Activated CD8-positive, alpha-beta T cell treated with anti-CD3 and anti-CD28 coated beads, Interleukin-2, amount 10 ng/mL, durations not matched to agents 7 days and 5 days (primary cell): ENCODE measurements at regions not wholly inside any gene's neighbourhood (a gene's known extent, or its start where the extent isn't known, plus 50 kb on each side); places are given as distances from the start of the nearest gene placed in this dataset.
"Not testable (repeated sequence)": the region's sequence is repeated elsewhere in the genome, so short reads cannot be mapped to it uniquely, and the experiment has no call there.

ENCODE experiments used
- ATAC-seq: fragments of 150-1000 bp; cut with Tn5 transposase; one replicate; pipeline ENCODE4 v1.10.0; 2021; ENCODE audit warnings: moderate library complexity
- CTCF ChIA-PET: fragments of 350-600 bp; sonication (Branson Sonifier 250); formaldehyde crosslinking; loops from one replicate; lab custom pipeline; 2021; ENCODE audit warnings: antibody characterized with exemption; lab: Charles Lee
- POLR2A ChIA-PET: fragments of 350-600 bp; sonication (Branson Sonifier 250); formaldehyde crosslinking; loops from one replicate; lab custom pipeline; 2021; ENCODE audit warnings: antibody characterized with exemption; lab: Charles Lee
- DNase-seq: peaks from one replicate; pipeline ENCODE4 v3.0.0-alpha.2; 2020
- H3K27ac Mint-ChIP-seq: one replicate; pipeline ENCODE4 v1.8.0; 2021; ENCODE audit warnings: mild to moderate bottlenecking, mixed read lengths
- H3K27me3 Mint-ChIP-seq: one replicate; pipeline ENCODE4 v1.8.0; 2021; ENCODE audit warnings: low read depth, mixed read lengths
- H3K36me3 Mint-ChIP-seq: one replicate; pipeline ENCODE4 v1.8.0; 2021; ENCODE audit warnings: low read depth, mixed read lengths
- H3K4me1 Mint-ChIP-seq: one replicate; pipeline ENCODE4 v1.8.0; 2021; ENCODE audit warnings: low read depth, mixed read lengths
- H3K4me3 Mint-ChIP-seq: one replicate; pipeline ENCODE4 v1.8.0; 2021; ENCODE audit warnings: mild to moderate bottlenecking, mixed read lengths
- H3K9me3 Mint-ChIP-seq: one replicate; pipeline ENCODE4 v1.8.0; 2022; ENCODE audit warnings: mixed read lengths; ENCODE audit not compliant: insufficient read depth

DNA sequence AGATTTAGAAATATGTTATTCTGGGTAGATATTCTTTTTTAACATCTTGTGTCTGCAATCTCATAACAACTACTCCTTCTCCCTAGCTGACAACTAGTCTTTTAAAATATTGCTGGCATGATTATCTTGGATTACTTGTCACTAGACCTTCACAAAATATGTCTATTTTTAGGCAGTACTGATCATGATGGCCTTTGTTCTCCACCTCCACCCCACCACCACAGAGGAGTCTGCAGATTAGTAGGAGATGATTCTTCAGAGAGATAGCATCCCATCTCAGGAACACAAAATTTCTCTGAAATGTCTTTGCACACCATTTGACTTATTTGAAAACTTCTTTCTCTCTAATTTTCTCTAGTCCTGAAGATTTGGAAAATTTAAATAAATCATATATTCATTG lies 338.1 kb upstream of the SPHKAP start:
- DNase-seq (no peak), ATAC-seq (no peak)
- peaks cover 7% of the 10 kb centered on the region for H3K9me3 Mint-ChIP-seq
- ChIA-PET POLR2A (no interaction called here), CTCF (no interaction called here)
- H3K27me3 Mint-ChIP-seq: no peaks in the 10 kb centered on the region
- no peaks in the 10 kb centered on the region for H3K36me3 Mint-ChIP-seq
- no peaks in the 10 kb centered on the region for H3K4me1 Mint-ChIP-seq
- H3K4me3 Mint-ChIP-seq: no peak overlapping the region
- no peak overlapping the region for H3K27ac Mint-ChIP-seq

DNA sequence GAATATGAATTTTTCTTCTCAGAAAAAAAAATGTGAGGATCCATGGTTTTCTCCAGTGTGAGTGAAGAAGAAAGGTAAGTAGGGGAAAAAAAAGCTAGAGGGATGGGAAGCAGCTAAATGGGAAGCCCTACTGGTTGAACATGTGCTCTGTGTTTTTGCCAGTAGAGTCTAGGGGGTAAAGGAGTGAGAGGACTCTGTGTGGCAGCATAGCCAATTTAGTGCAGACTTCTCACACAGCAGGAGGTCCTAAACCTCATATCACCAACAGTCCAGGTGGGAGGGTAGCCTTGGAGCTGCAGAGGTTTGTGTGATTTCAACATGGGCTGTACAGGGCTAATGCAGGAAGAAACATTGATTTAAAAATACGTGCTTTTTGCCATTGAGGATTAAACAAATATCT lies 334.5 kb upstream of the SPHKAP start:
- DNase-seq: no peak
- CTCF ChIA-PET: no interaction called here

DNA sequence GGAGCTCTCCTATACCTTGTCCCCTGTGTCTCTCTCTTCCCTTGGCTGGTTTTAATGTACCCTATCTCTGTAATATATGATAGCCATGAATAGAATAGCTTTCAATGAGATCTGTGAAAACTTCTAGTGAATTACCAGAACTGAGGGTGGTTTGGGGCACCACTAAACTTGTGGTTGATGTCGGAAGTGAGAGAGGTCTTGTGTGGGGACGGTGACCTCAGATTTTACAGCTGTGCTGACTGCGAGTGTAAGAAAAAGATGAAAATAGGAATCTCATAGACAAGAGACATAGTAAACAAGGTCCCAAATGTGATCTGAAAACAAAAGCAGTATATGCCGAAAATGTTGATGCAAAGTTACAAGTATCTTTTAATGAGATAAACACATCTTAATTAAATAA lies 332.0 kb upstream of the SPHKAP start:
- H3K27me3 Mint-ChIP-seq, H3K27ac Mint-ChIP-seq, POLR2A ChIA-PET, H3K9me3 Mint-ChIP-seq, ATAC-seq, H3K4me1 Mint-ChIP-seq, DNase-seq, H3K36me3 Mint-ChIP-seq, H3K4me3 Mint-ChIP-seq, CTCF ChIA-PET: not testable (repeated sequence)

More for the DNA sequence above, 334.5 kb upstream of the SPHKAP start:
- Mint-ChIP-seq H3K4me3 (no peak overlapping the region), H3K27me3 (no peaks in the 10 kb centered on the region), H3K4me1 (no peaks in the 10 kb centered on the region), H3K36me3 (no peaks in the 10 kb centered on the region), H3K27ac (no peak overlapping the region), H3K9me3 (no peaks in the 10 kb centered on the region)
- POLR2A ChIA-PET: no interaction called here
- ATAC-seq: no peak

DNA sequence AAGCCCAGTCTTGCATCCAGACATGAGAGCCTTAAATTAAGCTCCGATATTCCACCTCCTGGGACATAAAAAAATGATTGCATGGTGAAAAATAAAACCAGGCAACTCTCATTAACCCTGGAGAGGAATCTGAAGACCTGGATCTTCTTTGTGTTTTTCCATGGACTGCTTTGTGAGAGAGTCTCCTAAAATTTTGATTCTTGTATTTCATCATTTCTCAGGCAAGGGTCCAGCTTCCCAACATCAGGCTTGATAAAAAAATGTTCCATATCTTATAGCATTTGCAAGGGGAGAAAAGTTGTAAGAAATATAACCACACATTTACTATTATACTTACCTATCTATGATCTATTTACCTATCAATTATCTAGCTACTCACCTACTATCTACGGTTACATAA lies 327.5 kb upstream of the SPHKAP start:
- no peaks in the 10 kb centered on the region for H3K36me3 Mint-ChIP-seq
- H3K4me3 Mint-ChIP-seq: no peak overlapping the region
- POLR2A ChIA-PET: no interaction called here
- H3K4me1 Mint-ChIP-seq: no peaks in the 10 kb centered on the region
- no peaks in the 10 kb centered on the region for H3K9me3 Mint-ChIP-seq
- CTCF ChIA-PET: interaction anchor here (0.8 kb wide), 1 partner anchor 153 kb away, joined by 3 read pairs; no protein-coding TSS in a partner anchor
- H3K27ac Mint-ChIP-seq: no peak overlapping the region
- ATAC-seq (no peak), DNase-seq (no peak)
- H3K27me3 Mint-ChIP-seq: no peaks in the 10 kb centered on the region

DNA sequence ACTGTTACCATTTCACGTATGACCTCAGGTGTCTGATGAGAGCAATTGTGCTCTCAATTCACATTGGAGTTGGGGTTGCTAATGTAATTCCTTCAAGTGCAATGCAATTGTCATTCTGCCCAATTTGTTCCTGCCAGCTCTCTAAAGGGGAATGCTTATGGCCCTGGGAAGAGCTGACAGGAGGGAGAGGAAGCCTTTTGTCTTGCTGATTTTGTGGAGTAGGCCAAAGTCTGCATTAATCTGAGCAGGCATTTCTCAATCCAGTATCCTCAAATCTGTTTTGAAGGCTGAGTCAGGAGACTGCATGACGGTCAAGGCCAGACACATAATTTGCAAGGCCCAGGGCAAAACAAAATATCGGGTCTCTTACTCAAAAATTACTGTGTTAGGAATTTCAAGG lies 326.4 kb upstream of the SPHKAP start:
- POLR2A ChIA-PET: no interaction called here
- CTCF ChIA-PET: no interaction called here

DNA sequence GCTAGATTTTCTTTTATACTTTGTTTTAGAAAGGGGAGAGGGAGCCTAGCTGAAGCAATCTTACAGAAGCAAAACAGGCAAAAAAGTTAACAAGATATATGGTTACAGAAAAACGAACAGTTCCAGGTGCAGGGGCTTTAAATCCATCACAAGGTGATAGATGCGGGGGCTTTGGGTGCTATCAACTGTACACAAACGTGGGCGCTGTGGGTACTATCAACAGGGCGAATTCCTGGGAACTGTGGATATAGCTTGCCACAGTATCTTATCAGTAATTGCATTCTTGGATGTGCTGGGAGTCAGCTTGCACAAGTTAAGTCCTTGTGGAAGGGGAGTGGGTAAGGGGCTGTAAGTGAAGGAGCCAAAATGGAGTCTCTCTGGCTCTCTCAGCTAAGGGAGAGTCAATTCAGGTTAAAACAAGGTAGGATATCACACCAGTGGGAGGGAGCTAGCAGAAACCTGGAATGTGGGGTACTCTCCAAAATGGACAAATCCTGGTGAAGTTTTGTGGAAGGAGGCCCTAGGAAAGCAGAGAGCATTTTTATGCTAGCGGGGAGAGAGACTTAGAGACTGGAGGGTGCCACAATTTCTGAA lies 325.8 kb upstream of the SPHKAP start:
- H3K4me1 Mint-ChIP-seq: no peaks in the 10 kb centered on the region
- H3K27ac Mint-ChIP-seq: no peak overlapping the region
- peaks cover 5% of the 10 kb centered on the region for H3K9me3 Mint-ChIP-seq
- no peak overlapping the region for H3K4me3 Mint-ChIP-seq
- CTCF ChIA-PET: no interaction called here
- POLR2A ChIA-PET: no interaction called here
- no peaks in the 10 kb centered on the region for H3K27me3 Mint-ChIP-seq
- no peaks in the 10 kb centered on the region for H3K36me3 Mint-ChIP-seq
- ATAC-seq (no peak), DNase-seq (no peak)

More for the DNA sequence above, 326.4 kb upstream of the SPHKAP start:
- Mint-ChIP-seq H3K36me3 (no peaks in the 10 kb centered on the region), H3K27me3 (no peaks in the 10 kb centered on the region), H3K4me3 (no peak overlapping the region), H3K4me1 (no peaks in the 10 kb centered on the region), H3K27ac (no peak overlapping the region), H3K9me3 (peaks cover 1% of the 10 kb centered on the region)
- DNase-seq (no peak), ATAC-seq (no peak)

DNA sequence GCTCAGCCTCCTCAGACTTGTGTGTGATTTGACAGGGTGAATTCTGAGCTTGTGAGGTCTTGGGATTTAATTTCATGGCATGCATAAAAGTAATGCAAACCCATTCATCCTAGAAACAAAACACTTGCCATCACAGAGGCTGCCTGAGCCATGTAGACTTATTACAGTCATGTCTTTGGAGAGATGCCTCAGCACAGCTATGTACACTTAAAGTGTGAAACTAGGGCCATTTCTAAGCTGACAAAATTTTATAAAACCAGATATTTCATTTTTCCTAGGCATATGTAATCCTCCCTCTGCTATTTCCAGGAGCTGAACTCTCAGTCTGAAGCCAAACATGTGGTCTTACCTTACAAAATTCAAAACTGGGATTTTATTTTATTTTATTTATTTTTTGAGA lies 322.2 kb upstream of the SPHKAP start:
- H3K27ac Mint-ChIP-seq: no peak overlapping the region
- H3K36me3 Mint-ChIP-seq: no peaks in the 10 kb centered on the region
- DNase-seq (no peak), ATAC-seq (no peak)
- POLR2A ChIA-PET: no interaction called here
- H3K4me1 Mint-ChIP-seq: no peaks in the 10 kb centered on the region
- CTCF ChIA-PET: no interaction called here
- no peaks in the 10 kb centered on the region for H3K27me3 Mint-ChIP-seq
- H3K9me3 Mint-ChIP-seq: peaks cover 5% of the 10 kb centered on the region
- H3K4me3 Mint-ChIP-seq: no peak overlapping the region

DNA sequence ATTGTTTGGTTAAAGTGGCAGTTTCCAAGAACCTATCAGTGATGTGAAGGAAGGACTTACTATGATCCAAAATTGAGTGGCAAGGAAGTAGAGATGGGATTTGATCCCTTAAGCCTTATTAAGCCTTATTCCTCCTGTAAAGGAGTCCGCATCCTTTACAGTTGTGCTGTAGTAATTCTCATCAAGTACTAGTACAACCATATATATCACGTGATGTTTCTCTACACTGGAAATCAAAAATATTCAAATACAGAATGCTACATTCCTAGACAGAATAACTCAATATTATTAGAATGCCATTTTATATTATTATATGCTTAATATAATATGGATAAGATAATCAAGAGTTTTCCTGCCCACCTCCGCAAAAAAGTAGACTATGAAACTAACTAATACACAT lies 312.4 kb upstream of the SPHKAP start:
- no peaks in the 10 kb centered on the region for H3K27me3 Mint-ChIP-seq
- DNase-seq (no peak), ATAC-seq (no peak)
- ChIA-PET POLR2A (no interaction called here), CTCF (no interaction called here)
- H3K27ac Mint-ChIP-seq: no peak overlapping the region
- H3K36me3 Mint-ChIP-seq: no peaks in the 10 kb centered on the region
- no peak overlapping the region for H3K4me3 Mint-ChIP-seq
- no peaks in the 10 kb centered on the region for H3K4me1 Mint-ChIP-seq
- peaks cover 9% of the 10 kb centered on the region for H3K9me3 Mint-ChIP-seq

DNA sequence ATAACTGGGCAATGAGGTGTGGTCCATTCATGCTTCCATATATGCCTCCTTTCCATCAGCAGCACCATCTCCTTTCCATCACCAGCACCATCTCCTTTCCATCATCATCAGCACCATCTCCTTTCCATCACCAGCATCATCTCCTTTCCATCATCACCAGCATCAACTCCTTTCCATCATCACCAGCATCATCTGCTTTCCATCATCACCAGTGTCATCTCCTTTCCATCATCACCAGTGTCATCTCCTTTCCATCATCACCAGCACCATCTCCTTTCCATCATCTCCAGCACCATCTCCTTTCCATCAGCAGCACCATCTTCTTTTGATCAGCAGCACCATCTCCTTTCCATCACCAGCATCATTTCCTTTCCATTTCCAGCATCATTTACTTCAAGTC lies 297.5 kb upstream of the SPHKAP start:
- H3K27me3 Mint-ChIP-seq: no peaks in the 10 kb centered on the region
- POLR2A ChIA-PET: no interaction called here
- no peak for ATAC-seq
- H3K9me3 Mint-ChIP-seq: peaks cover 10% of the 10 kb centered on the region
- DNase-seq: no peak
- CTCF ChIA-PET: no interaction called here
- no peak overlapping the region for H3K4me3 Mint-ChIP-seq
- H3K36me3 Mint-ChIP-seq: no peaks in the 10 kb centered on the region
- no peaks in the 10 kb centered on the region for H3K4me1 Mint-ChIP-seq
- H3K27ac Mint-ChIP-seq: no peak overlapping the region

DNA sequence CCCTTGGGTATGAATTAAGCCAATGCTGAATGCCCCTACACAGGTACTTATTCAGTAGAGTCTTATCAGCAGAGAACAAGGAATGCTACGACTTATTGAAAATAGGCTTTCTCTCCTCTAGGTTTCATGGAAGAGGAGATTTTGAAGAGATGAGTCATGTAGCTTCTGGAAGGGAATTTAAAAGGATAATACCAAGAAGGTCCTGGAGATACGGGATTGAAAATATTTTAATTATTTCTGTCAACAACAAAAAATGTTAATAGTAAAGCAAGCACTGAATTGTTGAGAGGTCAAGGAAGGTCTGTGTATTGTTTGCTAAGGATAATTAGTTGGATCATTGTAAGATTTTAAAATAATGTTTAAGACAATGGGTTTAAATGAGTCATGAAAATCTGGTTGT lies 293.0 kb upstream of the SPHKAP start:
- ChIA-PET CTCF (no interaction called here), POLR2A (no interaction called here)
- H3K4me3 Mint-ChIP-seq: no peak overlapping the region
- ATAC-seq: no peak
- H3K27ac Mint-ChIP-seq: no peak overlapping the region
- no peaks in the 10 kb centered on the region for H3K36me3 Mint-ChIP-seq
- DNase-seq: no peak
- H3K4me1 Mint-ChIP-seq: no peaks in the 10 kb centered on the region
- H3K9me3 Mint-ChIP-seq: peaks cover 21% of the 10 kb centered on the region
- no peaks in the 10 kb centered on the region for H3K27me3 Mint-ChIP-seq

DNA sequence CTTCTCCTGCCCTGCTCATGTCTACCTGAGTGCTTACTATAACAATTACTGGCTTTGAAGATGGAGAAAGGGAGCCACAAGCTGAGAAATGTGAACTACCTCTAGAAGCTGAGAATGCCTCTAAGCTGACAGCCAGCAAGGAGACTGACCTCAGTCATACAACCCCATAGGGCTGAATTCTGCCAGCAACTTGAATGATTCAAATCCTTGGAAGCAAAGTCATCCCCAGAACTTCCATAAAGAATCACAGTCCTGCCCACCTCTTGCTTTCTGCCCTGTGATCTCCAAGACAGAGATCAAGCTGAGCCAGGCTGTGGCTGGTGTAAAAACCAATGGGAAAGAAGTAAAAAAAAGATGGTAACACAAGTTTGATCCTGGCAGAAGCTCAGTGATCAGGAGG lies 288.2 kb upstream of the SPHKAP start:
- H3K27ac Mint-ChIP-seq: no peak overlapping the region
- H3K36me3 Mint-ChIP-seq: no peaks in the 10 kb centered on the region
- H3K4me3 Mint-ChIP-seq: no peak overlapping the region
- H3K9me3 Mint-ChIP-seq: peaks cover 15% of the 10 kb centered on the region
- POLR2A ChIA-PET: no interaction called here
- H3K27me3 Mint-ChIP-seq: no peaks in the 10 kb centered on the region
- CTCF ChIA-PET: no interaction called here
- ATAC-seq (no peak), DNase-seq (no peak)
- H3K4me1 Mint-ChIP-seq: no peaks in the 10 kb centered on the region

DNA sequence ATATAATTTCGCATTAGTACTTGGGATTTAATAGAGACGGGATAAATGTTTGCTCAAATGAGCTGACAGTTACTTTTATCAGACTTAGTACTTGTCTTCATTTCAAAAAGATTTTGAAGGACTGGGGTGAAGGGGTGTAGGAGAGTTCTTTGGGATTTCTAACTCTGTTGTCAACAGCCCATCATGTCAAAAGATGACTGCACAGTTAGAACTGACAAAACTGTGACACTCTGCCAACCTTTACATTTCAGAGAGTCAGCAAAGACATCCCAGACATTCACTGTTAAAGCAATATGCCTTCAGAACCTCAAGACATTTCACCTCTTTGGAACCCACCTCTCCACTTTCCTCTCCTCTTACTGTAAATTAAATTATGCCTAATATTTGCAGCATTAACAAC lies 285.4 kb upstream of the SPHKAP start:
- Mint-ChIP-seq H3K4me1 (no peaks in the 10 kb centered on the region), H3K27me3 (no peaks in the 10 kb centered on the region), H3K27ac (no peak overlapping the region), H3K36me3 (no peaks in the 10 kb centered on the region), H3K9me3 (peaks cover 4% of the 10 kb centered on the region), H3K4me3 (no peak overlapping the region)
- ATAC-seq: no peak
- no peak for DNase-seq
- POLR2A ChIA-PET: no interaction called here
- CTCF ChIA-PET: no interaction called here

DNA sequence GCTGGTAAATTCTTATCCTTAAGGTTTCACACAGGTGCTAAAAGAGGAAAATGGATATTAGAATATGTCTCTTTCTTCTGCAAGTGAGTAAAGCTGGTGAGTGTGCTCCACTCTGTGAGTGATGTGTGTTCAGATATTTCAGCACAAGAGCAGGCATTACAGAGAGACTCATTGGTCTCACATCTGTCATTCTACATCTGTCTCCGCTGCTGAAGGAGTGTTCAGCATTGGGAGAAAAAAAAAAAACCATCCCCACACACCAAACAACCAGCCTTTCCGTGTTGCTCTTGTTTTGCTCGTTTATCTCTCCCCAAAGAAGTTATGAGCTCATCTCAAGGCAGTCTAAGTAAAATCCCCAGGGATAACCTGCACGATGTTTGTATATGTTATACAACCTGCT lies 283.9 kb upstream of the SPHKAP start:
- ChIA-PET CTCF (no interaction called here), POLR2A (no interaction called here)
- Mint-ChIP-seq H3K4me1 (no peaks in the 10 kb centered on the region), H3K27ac (no peak overlapping the region), H3K36me3 (no peaks in the 10 kb centered on the region), H3K27me3 (no peaks in the 10 kb centered on the region), H3K4me3 (no peak overlapping the region), H3K9me3 (no peaks in the 10 kb centered on the region)
- DNase-seq (no peak), ATAC-seq (no peak)
